Iris pigment epithelial cell (primary cell): ENCODE measurements at regions not wholly inside any gene's neighbourhood (a gene's known extent, or its start where the extent isn't known, plus 50 kb on each side); places are given as distances from the start of the nearest gene placed in this dataset.
"Not testable (repeated sequence)": the region's sequence is repeated elsewhere in the genome, so short reads cannot be mapped to it uniquely, and the experiment has no call there.

Experiments
- DNase-seq: peaks from one replicate; pipeline ENCODE4 v3.0.0-alpha.2; 2011; ENCODE audit warnings: low read depth

- DNase-seq, result no peak
These were observed 57.5 kb upstream of the GC start for GRCh38 chr4:71841336-71841735.

- no peak for DNase-seq
These were observed 63.4 kb upstream of the GC start for GRCh38 chr4:71847300-71847699.

GRCh38 chr4:71855944-71856343 lies 72.1 kb upstream of the GC start:
- no peak for DNase-seq

GRCh38 chr4:71857713-71858451 lies 74.0 kb upstream of the GC start:
- DNase-seq, result no peak

DNA sequence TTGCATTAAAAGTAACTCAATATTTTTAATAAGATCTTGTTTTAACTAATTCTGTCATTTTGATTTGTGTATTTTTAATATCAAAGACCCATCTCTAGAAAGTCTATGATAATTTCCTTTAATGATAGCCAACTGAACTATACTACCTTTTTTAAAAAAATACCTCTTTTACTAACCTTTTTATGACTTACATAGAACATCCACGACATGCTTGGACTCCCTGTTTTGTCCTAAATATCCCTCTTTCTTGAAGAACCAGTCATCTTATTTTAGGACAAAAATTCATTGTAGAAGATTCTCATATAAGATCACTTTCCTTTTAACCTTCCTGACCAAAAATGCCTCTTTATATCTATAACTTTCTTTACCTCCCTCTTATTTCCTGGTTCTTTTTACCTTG lies 76.8 kb upstream of the GC start:
- DNase-seq, result no peak

DNA sequence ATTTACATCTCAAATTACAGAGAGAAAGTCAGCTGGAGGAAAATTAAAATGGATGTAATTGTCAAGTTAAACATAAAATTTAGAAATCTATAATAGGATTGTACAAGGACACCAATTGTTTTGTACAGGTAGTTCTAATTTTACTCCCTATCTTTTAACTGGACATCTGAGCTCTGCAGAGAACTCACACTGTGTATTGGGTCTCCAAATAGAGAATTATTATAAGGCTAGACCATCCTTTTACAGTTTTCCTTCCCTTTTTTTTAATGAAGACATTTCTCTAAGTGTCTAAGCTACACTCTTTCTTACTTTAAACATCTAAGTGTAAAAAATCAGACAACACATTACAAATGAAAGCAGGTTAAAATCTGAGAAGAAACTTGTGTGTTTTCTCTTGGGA lies 78.4 kb upstream of the GC start:
- DNase-seq, result no peak

DNA sequence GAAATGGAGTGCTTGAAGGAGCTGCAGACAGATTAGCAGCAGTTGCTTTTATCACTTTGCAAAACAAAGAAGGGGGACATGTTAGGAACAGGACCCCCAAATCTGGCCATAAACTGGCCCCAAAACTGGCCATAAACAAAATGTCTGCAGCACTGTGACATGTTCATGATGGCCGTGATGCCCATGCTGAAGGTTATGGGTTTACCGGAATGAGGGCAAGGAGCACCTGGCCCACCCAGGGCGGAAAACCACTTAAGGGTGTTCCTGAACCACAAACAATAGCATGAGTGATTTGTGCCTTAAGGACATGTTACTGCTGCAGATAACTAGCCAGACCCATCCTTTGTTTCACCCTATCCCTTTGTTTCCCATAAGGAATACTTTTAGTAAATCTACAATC lies 79.6 kb upstream of the GC start:
- no peak for DNase-seq

GRCh38 chr4:71864380-71864779 lies 80.5 kb upstream of the GC start:
- no peak for DNase-seq

DNA sequence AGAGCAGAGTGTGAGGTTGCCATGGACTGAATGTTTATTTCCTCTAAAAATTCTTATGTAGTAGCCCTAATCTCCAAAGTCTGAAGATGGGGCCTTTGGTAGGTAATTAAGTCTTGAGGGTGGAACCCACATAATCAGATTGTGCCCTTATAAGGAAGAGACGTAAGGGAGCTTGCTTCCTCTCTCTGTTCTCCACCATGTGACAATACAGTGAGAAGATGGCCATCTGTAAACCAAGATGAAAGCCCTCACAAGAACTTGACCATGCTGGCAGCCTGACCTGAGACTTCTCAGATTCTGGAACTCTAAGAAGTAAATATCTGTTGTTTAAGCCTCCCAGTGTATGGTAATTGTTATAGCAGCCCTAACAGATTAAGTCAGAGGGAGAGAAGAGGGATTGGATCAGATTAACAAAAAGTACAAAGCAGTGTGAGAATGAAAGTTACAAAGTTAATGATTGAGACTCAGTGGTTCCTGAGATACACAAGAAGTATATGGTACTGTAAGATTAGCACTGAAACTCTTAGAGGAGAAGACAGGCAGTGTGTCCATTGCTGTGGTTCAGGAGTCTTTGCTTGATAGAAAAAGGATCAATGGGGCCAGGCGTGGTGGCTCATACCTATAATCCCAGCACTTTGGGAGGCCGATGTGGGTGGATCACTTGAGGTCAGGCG lies 82.5 kb upstream of the GC start:
- DNase-seq, result no peak

- DNase-seq, result peak; percentile 1
These were observed 83.7 kb upstream of the GC start for GRCh38 chr4:71867598-71867997.

DNA sequence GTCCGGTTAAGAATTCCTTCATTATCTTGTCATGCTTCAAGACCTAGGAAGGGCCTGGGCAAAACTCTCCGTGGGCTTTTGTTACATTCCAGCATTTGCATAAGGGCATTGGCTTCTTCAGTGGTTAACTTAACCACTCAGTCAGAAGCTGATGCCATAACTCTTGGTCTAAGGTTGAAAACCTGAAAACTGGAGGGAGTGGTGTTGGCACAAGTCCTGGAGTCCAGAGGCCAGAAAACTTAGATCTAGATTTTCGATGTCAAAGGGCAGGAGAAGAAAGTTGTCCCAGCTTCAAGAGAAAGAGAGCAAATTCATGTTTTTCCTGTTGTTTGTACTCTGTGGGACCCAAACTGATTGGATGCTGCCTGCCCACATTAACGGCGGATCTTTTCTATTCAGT lies 86.6 kb upstream of the GC start:
- no peak for DNase-seq

- no peak for DNase-seq
These were observed 88.3 kb upstream of the GC start for GRCh38 chr4:71872221-71872620.

- no peak for DNase-seq
These were observed 89.0 kb upstream of the GC start for GRCh38 chr4:71872767-71873415.

DNA sequence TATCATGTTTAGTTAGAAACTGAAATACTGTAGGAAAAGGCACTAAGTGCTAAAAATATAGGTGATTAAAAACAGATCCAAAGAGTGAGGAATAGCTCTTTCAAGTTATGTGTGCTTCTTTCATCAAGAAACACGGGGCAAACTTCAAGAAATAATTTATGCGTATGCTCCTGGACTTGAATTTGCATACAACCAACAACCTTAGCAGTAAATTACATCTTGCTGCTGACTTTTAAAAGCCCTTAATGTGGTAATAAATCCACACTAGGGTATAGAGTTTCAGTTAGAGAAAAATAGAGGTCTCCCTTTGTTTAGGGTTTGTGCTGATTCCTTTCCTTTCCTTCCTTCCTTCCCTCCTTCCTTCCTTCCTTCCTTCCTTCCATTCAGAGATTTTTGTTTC lies 94.5 kb upstream of the GC start:
- no peak for DNase-seq

DNA sequence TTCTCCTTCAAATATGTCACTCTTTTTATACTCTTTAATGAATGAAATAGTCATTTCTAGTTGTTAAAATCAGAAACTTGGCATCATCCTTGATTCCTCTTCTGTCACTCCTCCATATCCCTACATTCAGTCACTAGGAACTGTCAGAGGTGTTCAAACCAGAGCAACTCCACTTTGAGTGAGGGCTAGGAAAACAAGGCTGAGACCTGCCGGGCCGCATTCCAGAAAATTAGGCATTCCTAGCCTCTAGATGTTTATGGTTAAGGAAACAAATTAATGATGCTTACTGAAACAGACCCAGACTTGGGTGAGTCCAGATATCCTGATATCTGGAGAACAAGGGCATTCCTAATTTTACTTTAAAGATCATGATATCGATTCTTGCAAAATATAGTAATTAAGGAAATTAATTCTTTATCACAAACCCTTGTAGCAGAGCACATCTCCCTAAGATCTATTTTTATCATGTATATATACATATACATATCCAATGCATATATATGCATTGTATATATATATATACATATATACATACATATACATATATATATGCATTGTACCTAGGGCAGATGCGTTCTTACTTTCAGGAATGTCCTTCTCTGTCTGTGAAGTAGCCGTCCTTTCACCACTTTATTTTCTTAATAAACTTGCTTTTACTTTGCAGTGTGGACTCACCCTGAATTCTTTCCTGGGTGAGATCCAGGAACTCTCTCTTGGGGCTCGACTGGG lies 98.4 kb upstream of the GC start:
- no peak for DNase-seq

- DNase-seq, result not testable (repeated sequence)
These were observed 116.5 kb upstream of the GC start for GRCh38 chr4:71900366-71900765.

- DNase-seq, result not testable (repeated sequence)
These were observed 121.7 kb upstream of the GC start for GRCh38 chr4:71905594-71905993.

DNA sequence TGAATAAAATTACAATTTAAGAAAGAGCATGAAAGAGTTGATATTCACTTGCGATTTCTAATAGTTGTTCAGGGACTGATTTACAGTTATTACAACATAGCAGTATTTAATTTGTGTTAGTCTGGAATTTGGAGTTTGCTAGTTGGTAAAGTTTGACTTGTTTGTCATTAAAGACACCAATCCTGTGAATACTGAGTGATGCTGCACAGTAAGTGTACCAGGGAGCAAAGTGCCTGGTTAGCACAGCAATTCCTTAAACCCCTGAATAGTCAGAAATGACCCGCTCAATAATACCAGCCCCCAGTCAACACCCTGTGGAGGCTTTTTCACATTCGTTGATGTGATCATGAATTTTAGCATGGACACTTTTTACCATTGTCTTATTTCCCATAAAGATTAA lies 122.2 kb upstream of the GC start:
- DNase-seq, result no peak

DNA sequence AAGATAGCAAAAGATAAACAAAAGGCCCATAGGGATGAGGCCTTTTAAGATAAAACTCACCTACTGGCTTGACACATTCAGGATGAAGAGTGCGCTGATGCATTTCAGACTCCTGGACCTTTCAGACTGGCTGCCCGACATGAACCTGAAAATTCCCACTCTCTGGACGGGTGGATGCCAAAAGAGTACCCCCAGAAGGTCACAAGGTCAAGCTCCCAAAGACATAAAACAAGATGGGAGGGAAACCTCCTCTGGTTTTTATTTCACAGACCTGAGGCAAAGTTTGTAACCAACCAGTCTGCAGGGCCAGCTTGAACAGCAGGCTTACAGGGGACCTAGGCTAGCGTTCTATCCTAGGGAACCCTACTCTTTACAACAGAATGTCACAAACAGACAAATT lies 123.2 kb upstream of the GC start:
- no peak for DNase-seq

DNA sequence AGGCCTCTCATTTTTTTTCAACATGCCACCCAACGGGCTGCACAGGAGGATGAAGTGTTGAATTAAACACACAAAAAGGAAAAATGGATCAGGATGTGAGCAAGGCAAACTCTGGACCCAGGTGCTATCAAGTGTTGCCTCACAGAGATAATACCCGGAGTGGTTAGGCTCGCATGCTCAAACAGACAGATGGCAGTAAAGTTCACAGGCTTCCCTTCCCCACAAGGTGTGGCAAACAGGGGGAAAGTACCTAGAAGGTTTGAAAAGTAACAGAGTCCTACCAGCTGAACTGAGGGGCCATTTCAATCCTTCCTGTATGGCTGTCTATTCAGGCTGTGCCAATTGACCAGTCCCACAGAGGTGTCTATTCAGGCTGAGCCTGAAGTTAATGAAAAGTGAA lies 123.9 kb upstream of the GC start:
- DNase-seq, result no peak

GRCh38 chr4:71913275-71913674 lies 118.5 kb upstream of the NPFFR2 start:
- DNase-seq, result no peak

DNA sequence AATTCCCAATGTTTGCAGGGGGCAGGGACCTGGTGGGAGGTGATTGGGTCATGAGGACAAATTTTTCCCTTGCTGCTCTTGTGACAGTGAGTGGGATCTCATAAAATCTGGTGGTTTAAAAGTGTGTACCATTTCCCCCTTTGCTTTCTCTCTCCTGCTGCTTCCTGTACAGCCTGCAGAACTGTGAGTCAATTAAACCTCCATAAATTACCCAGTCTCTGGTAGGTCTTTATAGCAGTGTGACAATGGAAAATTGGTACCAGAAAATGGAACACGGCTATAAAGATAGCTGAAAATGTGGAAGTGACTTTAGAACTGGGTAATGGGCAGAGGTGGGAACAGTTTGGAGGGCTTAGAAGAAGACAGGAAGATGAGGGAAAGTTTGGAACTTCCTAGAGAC lies 108.7 kb upstream of the NPFFR2 start:
- no peak for DNase-seq

GRCh38 chr4:71930459-71930858 lies 101.3 kb upstream of the NPFFR2 start:
- no peak for DNase-seq
